ENCODE measurements at regions not wholly inside any gene's neighbourhood (a gene's known extent, or its start where the extent isn't known, plus 50 kb on each side); places are given as distances from the start of the nearest gene placed in this dataset.

GRCh38 chr1:239931341-239931740, 160.3 kb upstream of the FMN2 start:
- TF ChIP-seq EZH2phosphoT487 (IDR thresholded peaks at IDR 0.05; ENCODE audit: insufficient read depth, low read depth) (no peak), EZH2 (IDR thresholded peaks at IDR 0.05; ENCODE audit: insufficient read depth, poor library complexity, severe bottlenecking) (no peak)

Measured in GM23248 (cell line).